MCF 10A (cell line): ENCODE measurements at regions not wholly inside any gene's neighbourhood (a gene's known extent, or its start where the extent isn't known, plus 50 kb on each side); places are given as distances from the start of the nearest gene placed in this dataset.

Experiments used
- BruUV-seq: library from RNA; stranded (reverse); fragments of 400-500 nt; replicated peaks from 2 replicates; lab custom pipeline; 2021; lab: Mats Ljungman, UMichigan
- CTCF ChIA-PET: fragments of 300-600 bp; sonication (Branson Sonifier 250); formaldehyde crosslinking; extraction: SDS; loops from one replicate; lab custom pipeline; 2021; ENCODE audit warnings: antibody characterized with exemption, inconsistent platforms; lab: Yijun Ruan, JAX
- POLR2A ChIA-PET: fragments of 300-600, 350-650 bp; sonication (Branson Sonifier 250); formaldehyde crosslinking; extraction: SDS; loops from one replicate; lab custom pipeline; 2020; ENCODE audit warnings: antibody characterized with exemption, inconsistent platforms; lab: Yijun Ruan, JAX
- DNase-seq: peaks from one replicate; pipeline ENCODE4 v3.0.0-alpha.2; 2018; ENCODE audit not compliant: unreplicated experiment
- H3K27ac Mint-ChIP-seq: one replicate; pipeline ENCODE4 v1.8.0; 2022; ENCODE audit warnings: mild to moderate bottlenecking, low read depth, mixed read lengths; ENCODE audit not compliant: unreplicated experiment
- H3K27me3 Mint-ChIP-seq: one replicate; pipeline ENCODE4 v1.8.0; 2022; ENCODE audit warnings: mixed read lengths; ENCODE audit not compliant: insufficient read depth, unreplicated experiment
- H3K36me3 Mint-ChIP-seq: one replicate; pipeline ENCODE4 v1.8.0; 2022; ENCODE audit warnings: mild to moderate bottlenecking, moderate library complexity, mixed read lengths; ENCODE audit not compliant: insufficient read depth, unreplicated experiment
- H3K4me1 Mint-ChIP-seq: one replicate; pipeline ENCODE4 v1.8.0; 2022; ENCODE audit warnings: mixed read lengths; ENCODE audit not compliant: insufficient read depth, unreplicated experiment
- H3K4me3 Mint-ChIP-seq: one replicate; pipeline ENCODE4 v1.8.0; 2022; ENCODE audit warnings: mild to moderate bottlenecking, moderate library complexity, mixed read lengths; ENCODE audit not compliant: unreplicated experiment
- H3K9me3 Mint-ChIP-seq: one replicate; pipeline ENCODE4 v1.8.0; 2022; ENCODE audit warnings: mixed read lengths; ENCODE audit not compliant: unreplicated experiment
- CTCF ChIP-seq: fragments of 200-600 bp; IDR thresholded peaks from one replicate; pipeline ENCODE4 v1.8.0; 2022; ENCODE audit warnings: antibody characterized with exemption, mild to moderate bottlenecking; ENCODE audit not compliant: unreplicated experiment
- intact Hi-C: fragments of 100-400 bp; cut with micrococcal nuclease; formaldehyde crosslinking; loops from 2 replicates; pipeline ENCODE4 v1.14.1; 2022

- TF ChIP-seq CTCF: no peak
- no peak for DNase-seq
- no peaks in the 10 kb centered on the region for H3K27me3 Mint-ChIP-seq
- no peaks in the 10 kb centered on the region for H3K36me3 Mint-ChIP-seq
- H3K4me3 Mint-ChIP-seq: no peak overlapping the region
- no TSS peak for BruUV-seq
- CTCF ChIA-PET: interaction anchor here (1.0 to 1.1 kb wide), 2 partner anchors 44 to 114 kb away, joined by 3 to 4 read pairs; no protein-coding TSS in a partner anchor
- no peak overlapping the region for H3K27ac Mint-ChIP-seq
- POLR2A ChIA-PET: no interaction called here
- intact Hi-C loops: no loop called here
- H3K4me1 Mint-ChIP-seq: no peaks in the 10 kb centered on the region
- peaks cover 18% of the 10 kb centered on the region for H3K9me3 Mint-ChIP-seq
Observed at GRCh38 chr1:224809137-224809536, 120.3 kb upstream of the DNAH14 start.

- Mint-ChIP-seq H3K9me3 (peaks cover 18% of the 10 kb centered on the region), H3K4me3 (no peak overlapping the region), H3K4me1 (no peaks in the 10 kb centered on the region), H3K27me3 (no peaks in the 10 kb centered on the region), H3K27ac (no peak overlapping the region), H3K36me3 (no peaks in the 10 kb centered on the region)
- no TSS peak for BruUV-seq
- intact Hi-C loops: no loop called here
- ChIA-PET CTCF (interaction anchor here (0.5 kb wide), 1 partner anchor 18 kb away, joined by 4 read pairs; no protein-coding TSS in a partner anchor), POLR2A (no interaction called here)
- DNase-seq: no peak
- TF ChIP-seq CTCF: no peak
Observed at GRCh38 chr1:224809613-224810012, 119.9 kb upstream of the DNAH14 start.

- TF ChIP-seq CTCF: no peak
- H3K4me3 Mint-ChIP-seq: no peak overlapping the region
- H3K27ac Mint-ChIP-seq: no peak overlapping the region
- H3K27me3 Mint-ChIP-seq: no peaks in the 10 kb centered on the region
- BruUV-seq: no TSS peak
- POLR2A ChIA-PET: interaction anchor here (0.6 to 1.0 kb wide), 3 partner anchors 30 to 481 kb away, joined by 3 read pairs; partner anchors contain the start of gene NVL
- intact Hi-C loops: no loop called here
- CTCF ChIA-PET: interaction anchor here (0.6 to 1.4 kb wide), 5 partner anchors 10 to 159 kb away, joined by 3 to 4 read pairs (median 3); no protein-coding TSS in a partner anchor
- peaks cover 18% of the 10 kb centered on the region for H3K9me3 Mint-ChIP-seq
- H3K36me3 Mint-ChIP-seq: no peaks in the 10 kb centered on the region
- H3K4me1 Mint-ChIP-seq: no peaks in the 10 kb centered on the region
- DNase-seq: no peak
Observed at GRCh38 chr1:224811564-224811963, 117.9 kb upstream of the DNAH14 start.

- Mint-ChIP-seq H3K36me3 (no peaks in the 10 kb centered on the region), H3K4me1 (no peaks in the 10 kb centered on the region), H3K27ac (no peak overlapping the region), H3K4me3 (no peak overlapping the region), H3K27me3 (peaks cover 35% of the 10 kb centered on the region), H3K9me3 (peaks cover 8% of the 10 kb centered on the region)
- intact Hi-C loops: no loop called here
- ChIA-PET CTCF (interaction anchor here (1.0 kb wide), 1 partner anchor 173 kb away, joined by 4 read pairs; no protein-coding TSS in a partner anchor), POLR2A (no interaction called here)
- BruUV-seq: no TSS peak
- TF ChIP-seq CTCF: no peak
- DNase-seq: no peak
Observed at GRCh38 chr1:224815647-224816046, 113.8 kb upstream of the DNAH14 start.
